ENCODE measurements at regions not wholly inside any gene's neighbourhood (a gene's known extent, or its start where the extent isn't known, plus 50 kb on each side); places are given as distances from the start of the nearest gene placed in this dataset.

GRCh38 chr3:193885832-193886231 lies 250.1 kb upstream of the HES1 start:
- H3K4me3 ChIP-seq (ENCODE audit: low read length), result no peak overlapping the region
- DNase-seq (ENCODE audit: low read depth, low spot score), result no peak

GRCh38 chr3:193890016-193890897 lies 245.7 kb upstream of the HES1 start:
- DNase-seq (ENCODE audit: low read depth, low spot score), result no peak
- no peak overlapping the region for H3K4me3 ChIP-seq (ENCODE audit: low read length)

GRCh38 chr3:193894121-193894863 lies 241.7 kb upstream of the HES1 start:
- DNase-seq (ENCODE audit: low read depth, low spot score), result no peak

GRCh38 chr3:193895409-193895808 lies 240.5 kb upstream of the HES1 start:
- no peak for DNase-seq (ENCODE audit: low read depth, low spot score)
- no peak overlapping the region for H3K4me3 ChIP-seq (ENCODE audit: low read length)

More at GRCh38 chr3:193894121-193894863, 241.7 kb upstream of the HES1 start:
- H3K4me3 ChIP-seq (ENCODE audit: low read length), result no peak overlapping the region

- no peak overlapping the region for H3K4me3 ChIP-seq (ENCODE audit: low read length)
- DNase-seq (ENCODE audit: low read depth, low spot score), result no peak
Measured at GRCh38 chr3:193896419-193896818, 239.5 kb upstream of the HES1 start.

- H3K4me3 ChIP-seq (ENCODE audit: low read length), result no peak overlapping the region
- DNase-seq (ENCODE audit: low read depth, low spot score), result no peak
Measured at GRCh38 chr3:193897288-193897687, 238.7 kb upstream of the HES1 start.

GRCh38 chr3:193897731-193898180 lies 238.2 kb upstream of the HES1 start:
- no peak for DNase-seq (ENCODE audit: low read depth, low spot score)
- H3K4me3 ChIP-seq (ENCODE audit: low read length), result no peak overlapping the region

GRCh38 chr3:193899001-193899400 lies 236.9 kb upstream of the HES1 start:
- H3K4me3 ChIP-seq (ENCODE audit: low read length), result no peak overlapping the region
- no peak for DNase-seq (ENCODE audit: low read depth, low spot score)

GRCh38 chr3:193901007-193901406 lies 234.9 kb upstream of the HES1 start:
- no peak for DNase-seq (ENCODE audit: low read depth, low spot score)
- H3K4me3 ChIP-seq (ENCODE audit: low read length), result no peak overlapping the region

- no peak for DNase-seq (ENCODE audit: low read depth, low spot score)
- H3K4me3 ChIP-seq (ENCODE audit: low read length), result no peak overlapping the region
Measured at GRCh38 chr3:193902607-193903511, 233.1 kb upstream of the HES1 start.

GRCh38 chr3:193903512-193903817 lies 232.5 kb upstream of the HES1 start:
- no peak for DNase-seq (ENCODE audit: low read depth, low spot score)
- H3K4me3 ChIP-seq (ENCODE audit: low read length), result no peak overlapping the region

GRCh38 chr3:193903966-193904365 lies 232.0 kb upstream of the HES1 start:
- no peak overlapping the region for H3K4me3 ChIP-seq (ENCODE audit: low read length)
- DNase-seq (ENCODE audit: low read depth, low spot score), result no peak

- no peak overlapping the region for H3K4me3 ChIP-seq (ENCODE audit: low read length)
- no peak for DNase-seq (ENCODE audit: low read depth, low spot score)
Measured at GRCh38 chr3:193905541-193906396, 230.2 kb upstream of the HES1 start.

- H3K4me3 ChIP-seq (ENCODE audit: low read length), result no peak overlapping the region
- DNase-seq (ENCODE audit: low read depth, low spot score), result no peak
Measured at GRCh38 chr3:193906849-193907410, 229.0 kb upstream of the HES1 start.

GRCh38 chr3:193908181-193908744 lies 227.7 kb upstream of the HES1 start:
- no peak for DNase-seq (ENCODE audit: low read depth, low spot score)
- H3K4me3 ChIP-seq (ENCODE audit: low read length), result no peak overlapping the region

GRCh38 chr3:193909387-193909786 lies 226.6 kb upstream of the HES1 start:
- no peak for DNase-seq (ENCODE audit: low read depth, low spot score)
- no peak overlapping the region for H3K4me3 ChIP-seq (ENCODE audit: low read length)

GRCh38 chr3:193910310-193910709 lies 225.6 kb upstream of the HES1 start:
- DNase-seq (ENCODE audit: low read depth, low spot score), result no peak
- H3K4me3 ChIP-seq (ENCODE audit: low read length), result no peak overlapping the region
